AG04449 (cell line): ENCODE measurements at regions not wholly inside any gene's neighbourhood (a gene's known extent, or its start where the extent isn't known, plus 50 kb on each side); places are given as distances from the start of the nearest gene placed in this dataset.

Experiments used
- CTCF ChIA-PET: fragments of 350-600 bp; formaldehyde crosslinking; extraction: SDS; loops from one replicate; lab custom pipeline; 2021; ENCODE audit warnings: antibody characterized with exemption; lab: Yijun Ruan, JAX
- POLR2A ChIA-PET: fragments of 400-600, 350-600 bp; formaldehyde crosslinking; extraction: SDS; loops from one replicate; lab custom pipeline; 2020; ENCODE audit warnings: antibody characterized with exemption, inconsistent platforms; lab: Yijun Ruan, JAX
- DNase-seq: peaks from one replicate; pipeline ENCODE4 v3.0.0-alpha.2; 2010; ENCODE audit warnings: low read depth, low spot score
- H3K4me3 ChIP-seq: 2 replicates; pipeline ENCODE4 v1.5.1; 2011; ENCODE audit warnings: low read depth, mild to moderate bottlenecking, control low read depth, low read length
- TF ChIP-seq, protein P1 (sequence below): IDR thresholded peaks from one replicate; pipeline ENCODE4 v1.5.1; 2011; ENCODE audit warnings: mild to moderate bottlenecking, moderate library complexity, low read length, control low read depth, inconsistent platforms; ENCODE audit not compliant: insufficient read depth; ENCODE audit errors: missing control alignments

DNA sequence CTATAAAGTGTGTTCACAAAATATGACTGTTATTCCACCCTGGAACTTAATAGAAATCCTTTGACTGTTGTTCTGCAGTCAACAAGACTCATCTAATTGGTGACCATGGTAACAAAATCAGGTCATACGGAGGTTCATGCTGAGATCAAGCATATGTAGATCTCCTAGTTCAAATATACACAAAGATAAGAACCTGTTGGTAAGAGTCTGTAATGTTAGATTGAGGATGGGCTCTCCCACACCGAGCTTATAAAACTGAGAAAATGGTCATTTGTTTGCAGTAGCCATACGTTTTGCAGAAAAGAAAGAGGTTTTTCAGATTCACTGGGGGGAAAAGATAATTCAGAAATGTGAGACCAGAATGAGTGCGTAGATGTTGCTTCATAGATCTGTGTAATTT, 468.1 kb downstream of the RPS6KC1 start:
- TF ChIP-seq, protein P1, sequence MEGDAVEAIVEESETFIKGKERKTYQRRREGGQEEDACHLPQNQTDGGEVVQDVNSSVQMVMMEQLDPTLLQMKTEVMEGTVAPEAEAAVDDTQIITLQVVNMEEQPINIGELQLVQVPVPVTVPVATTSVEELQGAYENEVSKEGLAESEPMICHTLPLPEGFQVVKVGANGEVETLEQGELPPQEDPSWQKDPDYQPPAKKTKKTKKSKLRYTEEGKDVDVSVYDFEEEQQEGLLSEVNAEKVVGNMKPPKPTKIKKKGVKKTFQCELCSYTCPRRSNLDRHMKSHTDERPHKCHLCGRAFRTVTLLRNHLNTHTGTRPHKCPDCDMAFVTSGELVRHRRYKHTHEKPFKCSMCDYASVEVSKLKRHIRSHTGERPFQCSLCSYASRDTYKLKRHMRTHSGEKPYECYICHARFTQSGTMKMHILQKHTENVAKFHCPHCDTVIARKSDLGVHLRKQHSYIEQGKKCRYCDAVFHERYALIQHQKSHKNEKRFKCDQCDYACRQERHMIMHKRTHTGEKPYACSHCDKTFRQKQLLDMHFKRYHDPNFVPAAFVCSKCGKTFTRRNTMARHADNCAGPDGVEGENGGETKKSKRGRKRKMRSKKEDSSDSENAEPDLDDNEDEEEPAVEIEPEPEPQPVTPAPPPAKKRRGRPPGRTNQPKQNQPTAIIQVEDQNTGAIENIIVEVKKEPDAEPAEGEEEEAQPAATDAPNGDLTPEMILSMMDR, result no peak
- H3K4me3 ChIP-seq, result no peak overlapping the region
- DNase-seq, result no peak
- ChIA-PET POLR2A (no interaction called here), CTCF (no interaction called here)

GRCh38 chr1:213521206-213521605, 466.6 kb upstream of the PROX1 start:
- ChIA-PET CTCF (no interaction called here), POLR2A (no interaction called here)
- DNase-seq, result no peak
- H3K4me3 ChIP-seq, result no peak overlapping the region
- TF ChIP-seq, protein P1, result no peak

- H3K4me3 ChIP-seq, result no peak overlapping the region
- TF ChIP-seq, protein P1, result no peak
- ChIA-PET CTCF (no interaction called here), POLR2A (no interaction called here)
- DNase-seq, result no peak
Observed at GRCh38 chr1:213523781-213524398, 463.9 kb upstream of the PROX1 start.

GRCh38 chr1:213526306-213526705, 461.5 kb upstream of the PROX1 start:
- POLR2A ChIA-PET, result no interaction called here
- CTCF ChIA-PET, result no interaction called here
- TF ChIP-seq, protein P1, result no peak
- no peak for DNase-seq
- no peak overlapping the region for H3K4me3 ChIP-seq

GRCh38 chr1:213530611-213531320, 457.0 kb upstream of the PROX1 start:
- TF ChIP-seq, protein P1, result no peak
- H3K4me3 ChIP-seq, result no peak overlapping the region
- ChIA-PET CTCF (no interaction called here), POLR2A (no interaction called here)
- DNase-seq, result no peak

- ChIA-PET CTCF (no interaction called here), POLR2A (no interaction called here)
- no peak overlapping the region for H3K4me3 ChIP-seq
- no peak for DNase-seq
- TF ChIP-seq, protein P1, result no peak
Observed at GRCh38 chr1:213531369-213532310, 456.1 kb upstream of the PROX1 start.
